Left colon (tissue), 2 donors: ENCODE measurements at regions not wholly inside any gene's neighbourhood (a gene's known extent, or its start where the extent isn't known, plus 50 kb on each side); places are given as distances from the start of the nearest gene placed in this dataset.
"Not testable (repeated sequence)": the region's sequence is repeated elsewhere in the genome, so short reads cannot be mapped to it uniquely, and the experiment has no call there.

Source experiments
- ATAC-seq: fragments of 200-7000 bp; cut with Tn5 transposase; one replicate; pipeline ENCODE4 v1.9.1; 2020; ENCODE audit warnings: mild to moderate bottlenecking, moderate library complexity
- DNase-seq, 2 donors: peaks; one replicate each; pipeline ENCODE4 v3.0.0-alpha.2; 2020
- intact Hi-C, 2 donors: fragments of 100-400 bp; cut with DNase I in 1 of 2; cut with micrococcal nuclease in 1 of 2; formaldehyde crosslinking; loops; one replicate each; pipeline versions ENCODE4 v1.11.2 to v1.14.0; 2022; cut with DNase I, micrococcal nuclease
- donor health status: DM: no; HTN: no; CAD: no.
- donor health status: DM: yes; HTN: yes; CAD: no.

- intact Hi-C loops, result loop anchor here in 1 of 2 donors (10.0 kb wide), 1 partner anchor 47 kb away; no protein-coding TSS in a partner anchor
- ATAC-seq, DNase-seq: not testable (repeated sequence)
Measured at GRCh38 chr11:10947935-10948334, 90.1 kb upstream of the ZBED5 start.

- DNase-seq (no peak), ATAC-seq (peak; percentile 85)
- intact Hi-C loops, result loop anchor here in 1 of 2 donors (10.0 kb wide), 1 partner anchor 49 kb away; no protein-coding TSS in a partner anchor
Measured at GRCh38 chr11:10946072-10946471, 88.2 kb upstream of the ZBED5 start.

- no peak for DNase-seq
- intact Hi-C loops, result loop anchor here in 1 of 2 donors (10.0 kb wide), 1 partner anchor 50 kb away; no protein-coding TSS in a partner anchor
- no peak for ATAC-seq
Measured at GRCh38 chr11:10945196-10945595, 87.3 kb upstream of the ZBED5 start.

GRCh38 chr11:10943968-10944367, 86.1 kb upstream of the ZBED5 start:
- intact Hi-C loops, result loop anchor here in 1 of 2 donors (10.0 kb wide), 1 partner anchor 51 kb away; no protein-coding TSS in a partner anchor
- DNase-seq (no peak), ATAC-seq (no peak)

GRCh38 chr11:10942620-10943019, 84.8 kb upstream of the ZBED5 start:
- intact Hi-C loops, result loop anchor here in 1 of 2 donors (10.0 kb wide), 1 partner anchor 52 kb away; no protein-coding TSS in a partner anchor
- ATAC-seq (no peak), DNase-seq (no peak)

- no peak for ATAC-seq
- intact Hi-C loops, result loop anchor here in 1 of 2 donors (10.0 kb wide), 1 partner anchor 53 kb away; no protein-coding TSS in a partner anchor
- DNase-seq, result no peak
Measured at GRCh38 chr11:10941871-10942270, 84.0 kb upstream of the ZBED5 start.

- no peak for ATAC-seq
- DNase-seq, result no peak
- intact Hi-C loops, result loop anchor here in 1 of 2 donors (10.0 kb wide), 1 partner anchor 53 kb away; no protein-coding TSS in a partner anchor
Measured at GRCh38 chr11:10941414-10941813, 83.6 kb upstream of the ZBED5 start.

- no peak for ATAC-seq
- intact Hi-C loops, result loop anchor here in 1 of 2 donors (5.0 to 10.0 kb wide), 2 partner anchors 83 to 144 kb away; no protein-coding TSS in a partner anchor
- DNase-seq, result no peak
Measured at GRCh38 chr11:10938650-10939387, 81.0 kb upstream of the ZBED5 start.

GRCh38 chr11:10938231-10938630, 80.4 kb upstream of the ZBED5 start:
- DNase-seq (no peak), ATAC-seq (no peak)
- intact Hi-C loops, result loop anchor here in 1 of 2 donors (5.0 to 10.0 kb wide), 2 partner anchors 84 to 143 kb away; no protein-coding TSS in a partner anchor

GRCh38 chr11:10937385-10937771, 79.5 kb upstream of the ZBED5 start:
- DNase-seq (no peak), ATAC-seq (no peak)
- intact Hi-C loops, result loop anchor here in 1 of 2 donors (5.0 to 10.0 kb wide), 2 partner anchors 85 to 143 kb away; no protein-coding TSS in a partner anchor

- intact Hi-C loops, result loop anchor here in 1 of 2 donors (5.0 to 10.0 kb wide), 2 partner anchors 85 to 142 kb away; no protein-coding TSS in a partner anchor
- ATAC-seq (no peak), DNase-seq (no peak)
Measured at GRCh38 chr11:10936626-10937384, 79.0 kb upstream of the ZBED5 start.

GRCh38 chr11:10935015-10935559, 77.2 kb upstream of the ZBED5 start:
- DNase-seq, result peak; percentile 19 to 39
- peak; percentile 51 for ATAC-seq
- intact Hi-C loops, result loop anchor here in 1 of 2 donors (5.0 to 10.0 kb wide), 2 partner anchors 87 to 140 kb away; no protein-coding TSS in a partner anchor

GRCh38 chr11:10934293-10934860, 76.5 kb upstream of the ZBED5 start:
- ATAC-seq (peak; percentile 34), DNase-seq (peak; percentile 50 to 65)
- intact Hi-C loops, result loop anchor here in 1 of 2 donors (10.0 kb wide), 1 partner anchor 140 kb away; no protein-coding TSS in a partner anchor

- ATAC-seq, result peak; percentile 72
- DNase-seq, result peak; percentile 91 to 92
- intact Hi-C loops, result loop anchor here in 1 of 2 donors (10.0 kb wide), 1 partner anchor 139 kb away; no protein-coding TSS in a partner anchor
Measured at GRCh38 chr11:10933455-10934292, 75.8 kb upstream of the ZBED5 start.

- intact Hi-C loops, result loop anchor here in 1 of 2 donors (10.0 kb wide), 1 partner anchor 138 kb away; no protein-coding TSS in a partner anchor
- no peak for DNase-seq
- no peak for ATAC-seq
Measured at GRCh38 chr11:10932976-10933375, 75.1 kb upstream of the ZBED5 start.

- DNase-seq (peak; percentile 57 to 64), ATAC-seq (no peak)
- intact Hi-C loops, result loop anchor here in 1 of 2 donors (10.0 kb wide), 1 partner anchor 137 kb away; no protein-coding TSS in a partner anchor
Measured at GRCh38 chr11:10931761-10932670, 74.2 kb upstream of the ZBED5 start.
